K562 (cell line): ENCODE measurements at regions not wholly inside any gene's neighbourhood (a gene's known extent, or its start where the extent isn't known, plus 50 kb on each side); places are given as distances from the start of the nearest gene placed in this dataset.

ENCODE experiments used
- ATAC-seq: fragments of 200-7000 bp; cut with Tn5 transposase; 3 replicates; pipeline ENCODE4 v1.9.1; 2020; ENCODE audit warnings: moderate library complexity
- BruUV-seq: library from RNA; stranded (reverse); fragments of 400-500 nt; replicated peaks from 2 replicates; lab custom pipeline; 2021; lab: Mats Ljungman, UMichigan
- CTCF ChIA-PET: fragments of 300-600 bp; formaldehyde crosslinking; extraction: SDS; loops from one replicate; lab custom pipeline; 2021; ENCODE audit warnings: low intra/inter-chr PET ratio; lab: Yijun Ruan, JAX
- POLR2A ChIA-PET: fragments of 300-600, 350-650 bp; sonication (Branson Sonifier 250); formaldehyde crosslinking; extraction: SDS; loops from one replicate; lab custom pipeline; 2021; ENCODE audit warnings: antibody characterized with exemption, inconsistent platforms; lab: Yijun Ruan, JAX
- DNase-seq, 4 experiments: peaks; one replicate each; pipeline versions ENCODE4 v3.0.0 to v3.0.0-alpha.2; 2011 to 2018; ENCODE audit warnings: low spot score in 3 of 4, mixed read lengths in 3 of 4; ENCODE audit errors: extremely low read depth in 1 of 4
- FAIRE-seq: peaks from 2 replicates; lab custom pipeline; 2011; peaks lifted over from hg19 to GRCh38; lab: Jason Lieb, UNC
- H2AFZ ChIP-seq: 2 replicates; pipeline ENCODE4 v1.6.0; 2011; ENCODE audit warnings: low read depth, low read length, control low read depth, inconsistent platforms
- H3K27ac ChIP-seq: fragments of 200-600 bp; 3 replicates; pipeline ENCODE4 v1.8.0; 2011; ENCODE audit warnings: low read depth, mild to moderate bottlenecking, control low read depth, inconsistent platforms, low read length, moderate library complexity, mixed read lengths; ENCODE audit errors: extremely low read depth
- H3K27me3 ChIP-seq, 2 experiments: fragments of 300-600 bp in 1 of 2; 2 replicates in 1 of 2; 3 replicates in 1 of 2; pipeline versions ENCODE4 v1.6.0 to v1.8.0; 2011; ENCODE audit warnings: inconsistent platforms in 2 of 2, low read length in 2 of 2, mild to moderate bottlenecking in 1 of 2, mixed read lengths in 1 of 2, moderate library complexity in 1 of 2; ENCODE audit not compliant: control insufficient read depth in 2 of 2, insufficient read depth in 2 of 2
- H3K36me3 ChIP-seq: fragments of 300-600 bp; 3 replicates; pipeline ENCODE4 v1.8.0; 2011; ENCODE audit warnings: mild to moderate bottlenecking, low read length, inconsistent platforms; ENCODE audit not compliant: control insufficient read depth, insufficient read depth
- H3K4me1 ChIP-seq, 2 experiments: fragments of 200-600 bp in 1 of 2; replicated peaks in 1 of 2; 2 replicates in 1 of 2; 3 replicates in 1 of 2; pipeline versions ENCODE4 v1.5.1 to v1.8.0; 2011; ENCODE audit warnings: inconsistent platforms in 2 of 2, low read length in 2 of 2, mild to moderate bottlenecking in 1 of 2, mixed read lengths in 1 of 2, moderate library complexity in 1 of 2; ENCODE audit not compliant: control insufficient read depth in 2 of 2, insufficient read depth in 2 of 2
- H3K4me2 ChIP-seq: 2 replicates; pipeline ENCODE4 v1.6.1; 2011; ENCODE audit warnings: low read length, control low read depth, inconsistent platforms, mixed read lengths; ENCODE audit not compliant: insufficient read depth
- H3K4me3 ChIP-seq: fragments of 200-600 bp; sonication (generic), shearing (Covaris generic); 2 replicates; pipeline ENCODE4 v1.5.1; 2016; ENCODE audit warnings: control low read depth, inconsistent platforms
- H3K79me2 ChIP-seq: fragments of 200-600 bp; 3 replicates; pipeline ENCODE4 v1.8.0; 2011; ENCODE audit warnings: low read length, inconsistent platforms; ENCODE audit not compliant: control insufficient read depth, insufficient read depth
- H3K9ac ChIP-seq, 2 experiments: 2 replicates each; pipeline versions ENCODE4 v1.6.0 to v1.6.1; 2011; ENCODE audit warnings: low read depth in 2 of 2, low read length in 2 of 2, control low read depth in 1 of 2, inconsistent platforms in 1 of 2, mild to moderate bottlenecking in 1 of 2, mixed read lengths in 1 of 2; ENCODE audit not compliant: insufficient read depth in 1 of 2
- H3K9me1 ChIP-seq: one replicate; pipeline ENCODE4 v1.6.0; 2011; ENCODE audit warnings: inconsistent platforms, mild to moderate bottlenecking, low read length, moderate library complexity; ENCODE audit not compliant: control insufficient read depth, insufficient read depth
- H3K9me3 ChIP-seq: replicated peaks from 2 replicates; pipeline ENCODE4 v1.5.1; 2011; ENCODE audit warnings: low read depth, low read length, inconsistent platforms; ENCODE audit not compliant: control insufficient read depth, insufficient read depth
- H4K20me1 ChIP-seq: replicated peaks from 2 replicates; pipeline ENCODE4 v1.6.1; 2011; ENCODE audit warnings: low read length, inconsistent platforms, mixed read lengths; ENCODE audit not compliant: control insufficient read depth, insufficient read depth
- ATF2 ChIP-seq: sonication (generic); formaldehyde crosslinking; IDR thresholded peaks from 2 replicates; pipeline ENCODE4 v1.8.1; 2022; ENCODE audit warnings: missing genetic modification reagents
- GABPA ChIP-seq: fragments of 200-800 bp; sonication (Bioruptor generic); conservative IDR thresholded peaks from 2 replicates; pipeline ENCODE4 v1.6.1; 2016; ENCODE audit warnings: low read depth, missing genetic modification characterization, missing compliant biosample characterization
- GTF3C2 ChIP-seq: IDR thresholded peaks from 3 replicates; pipeline ENCODE4 v1.6.1; 2011; ENCODE audit warnings: borderline replicate concordance, mild to moderate bottlenecking, moderate library complexity; ENCODE audit not compliant: insufficient read length; ENCODE audit errors: extremely low read depth
- KLF16 ChIP-seq: IDR thresholded peaks from 2 replicates; pipeline ENCODE4 v1.6.1; 2016; ENCODE audit warnings: antibody characterized with exemption
- PHTF2 ChIP-seq: fragments of 250-450 bp; sonication (Bioruptor Pico); IDR thresholded peaks from 2 replicates; pipeline ENCODE4 v1.5.0; 2021; ENCODE audit warnings: mild to moderate bottlenecking
- U2AF1 ChIP-seq: fragments of 200-400 bp; formaldehyde crosslinking; optimal IDR thresholded peaks from 2 replicates; pipeline ENCODE3; 2017; ENCODE audit warnings: mild to moderate bottlenecking, low read depth, low read length, moderate library complexity
- VEZF1 ChIP-seq: fragments of 200-800 bp; sonication (Bioruptor generic); IDR thresholded peaks from 2 replicates; pipeline ENCODE4 v1.6.1; 2017; ENCODE audit warnings: missing genetic modification characterization, missing compliant biosample characterization
- ZMIZ1 ChIP-seq, 2 experiments: fragments of 150-350 bp in 1 of 2; IDR thresholded peaks; 2 replicates each; pipeline ENCODE4 v1.6.1; 2012 to 2016; ENCODE audit warnings: low read depth in 2 of 2, low read length in 2 of 2, mild to moderate bottlenecking in 1 of 2, moderate library complexity in 1 of 2
- ZNF184 ChIP-seq: sonication (generic); formaldehyde crosslinking; IDR thresholded peaks from 2 replicates; pipeline ENCODE4 v1.5.0; 2020; ENCODE audit warnings: missing genetic modification reagents
- ZNF551 ChIP-seq: fragments of 250-450 bp; sonication (Bioruptor Pico); IDR thresholded peaks from 2 replicates; pipeline ENCODE4 v1.5.0; 2021; ENCODE audit warnings: mild to moderate bottlenecking, moderate library complexity
- ZNF766 ChIP-seq: fragments of 200-800 bp; sonication (Bioruptor generic); conservative IDR thresholded peaks from 2 replicates; pipeline ENCODE4 v1.6.1; 2016; ENCODE audit warnings: missing genetic modification characterization, missing compliant biosample characterization
- WGBS: fragments of 100-300 bp; shearing (Covaris generic); methylation state at CpG from one replicate; pipeline ENCODE4 v1.1.6; 2016; ENCODE audit warnings: low coverage, mixed read lengths; ENCODE audit not compliant: insufficient coverage; ENCODE audit errors: missing lambda C conversion rate; 5-methylcytosine and 5-hydroxymethylcytosine counted together
- in situ Hi-C: fragments of 300-500 bp; cut with MboI; formaldehyde crosslinking; loops from 4 replicates; pipeline ENCODE4 v1.15.0; 2018; ENCODE audit warnings: inconsistent platforms, mixed read lengths
- intact Hi-C: fragments of 100-400 bp; cut with micrococcal nuclease; formaldehyde crosslinking; loops from 2 replicates; pipeline ENCODE4 v1.14.2; 2022

GRCh38 chrX:109939498-109939897 lies 63.4 kb upstream of the TMEM164 start:
- H3K9me1 ChIP-seq: no peaks in the 10 kb centered on the region
- intact Hi-C loops: no loop called here
- H3K27me3 ChIP-seq: no peaks in the 10 kb centered on the region
- no peaks in the 10 kb centered on the region for H3K79me2 ChIP-seq
- DNase-seq: no peak
- ChIA-PET POLR2A (no interaction called here), CTCF (no interaction called here)
- FAIRE-seq: no peak
- no peaks in the 10 kb centered on the region for H3K9me3 ChIP-seq
- in situ Hi-C loops: no loop called here
- 69% methylated on average over 2 of the region's 2 CpGs for WGBS
- no peak overlapping the region for H3K9ac ChIP-seq
- no peak overlapping the region for H3K27ac ChIP-seq
- no peak overlapping the region for H3K4me3 ChIP-seq
- H2AFZ ChIP-seq: peak overlapping the region; percentile 38; the same call in 1 of the 2 replicates
- no peaks in the 10 kb centered on the region for H3K36me3 ChIP-seq
- no peaks in the 10 kb centered on the region for H4K20me1 ChIP-seq
- ATAC-seq: no peak
- H3K4me2 ChIP-seq: no peak overlapping the region
- no TSS peak for BruUV-seq
- peaks cover 9 to 26% of the 10 kb centered on the region in 2 experiments for H3K4me1 ChIP-seq
- no peak for TF ChIP-seq PHTF2 (CRISPR knock-in tag)
- no peak for TF ChIP-seq ZMIZ1 (IDR thresholded peaks at IDR 0.05; ENCODE audit: low read depth in 2 of 2, low read length in 2 of 2)
- TF ChIP-seq ZNF551 (CRISPR knock-in tag): no peak
- no peak for TF ChIP-seq ZNF184 (CRISPR knock-in tag)
- no peak for TF ChIP-seq ATF2 (CRISPR knock-in tag)
- no peak for TF ChIP-seq ZNF766 (CRISPR knock-in tag)
- no peak for TF ChIP-seq U2AF1
- no peak for TF ChIP-seq GABPA (tag)
- TF ChIP-seq KLF16: no peak
- no peak for TF ChIP-seq VEZF1 (CRISPR knock-in tag)
- TF ChIP-seq GTF3C2: no peak
